Fibroblast of gingiva (primary cell): ENCODE measurements at regions not wholly inside any gene's neighbourhood (a gene's known extent, or its start where the extent isn't known, plus 50 kb on each side); places are given as distances from the start of the nearest gene placed in this dataset.

Source experiments
- DNase-seq: peaks from one replicate; pipeline ENCODE4 v3.0.0-alpha.2; 2011; ENCODE audit warnings: low read depth

DNA sequence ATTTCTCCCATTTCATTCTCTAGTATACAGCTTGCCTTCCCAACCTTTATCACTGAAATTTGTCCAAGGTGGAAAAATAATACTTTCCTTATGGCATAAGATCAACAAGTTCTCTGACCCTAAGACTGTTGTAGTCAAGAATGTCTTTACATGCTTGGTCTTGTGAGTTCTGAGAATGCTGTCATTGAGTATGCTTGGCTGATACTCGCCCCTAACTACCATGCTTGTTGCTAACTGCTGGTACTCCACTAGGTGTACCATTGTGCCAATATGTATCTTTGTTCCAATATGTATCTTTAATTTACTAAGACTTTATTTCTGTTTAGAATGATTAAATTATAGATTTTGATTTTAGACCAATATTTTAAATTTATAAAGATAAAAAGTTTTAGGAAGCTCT is 796.4 kb downstream of the PCDH7 start:
- no peak for DNase-seq

DNA sequence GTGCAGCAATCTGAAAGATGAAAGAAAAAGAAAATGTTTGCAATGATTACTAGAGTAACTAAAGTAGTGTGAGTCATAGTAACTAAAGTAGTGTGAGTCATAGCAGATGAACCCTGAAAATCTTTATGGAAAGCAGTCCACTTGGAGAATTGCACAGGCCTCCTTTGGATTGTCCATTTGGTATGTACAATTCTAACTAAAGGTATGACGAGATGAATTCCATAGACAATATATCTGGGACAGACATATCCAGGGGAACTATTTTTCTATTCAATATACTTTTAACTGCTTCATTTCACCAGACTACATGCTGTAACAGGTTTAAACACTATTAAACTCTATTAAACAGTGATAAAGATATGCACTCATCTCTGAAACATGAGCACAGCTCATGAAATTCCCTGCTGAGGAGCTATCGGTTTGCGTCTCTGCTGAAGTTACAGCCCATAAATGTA is 798.7 kb downstream of the PCDH7 start:
- peak; percentile 65 for DNase-seq

DNA sequence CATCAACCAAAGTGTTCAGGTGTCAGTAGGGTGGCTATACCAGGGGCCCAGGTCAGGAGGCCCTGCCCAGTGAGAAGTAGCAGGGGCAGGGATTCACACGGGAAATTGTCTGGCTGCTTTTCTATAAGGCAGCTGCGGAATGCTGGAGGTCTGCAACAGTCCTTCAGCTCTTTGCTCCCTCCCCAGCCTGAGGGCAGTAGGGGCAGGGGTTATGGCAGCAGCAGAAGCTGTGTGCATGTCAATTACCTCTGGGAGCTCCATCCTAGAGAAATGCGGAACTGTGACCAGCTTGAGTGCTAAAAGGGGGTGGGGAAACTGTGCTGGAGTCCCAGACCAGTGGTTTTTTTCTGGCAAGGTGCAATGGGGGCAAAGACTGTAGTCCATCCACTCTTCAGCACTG is 810.4 kb downstream of the PCDH7 start:
- DNase-seq: no peak

DNA sequence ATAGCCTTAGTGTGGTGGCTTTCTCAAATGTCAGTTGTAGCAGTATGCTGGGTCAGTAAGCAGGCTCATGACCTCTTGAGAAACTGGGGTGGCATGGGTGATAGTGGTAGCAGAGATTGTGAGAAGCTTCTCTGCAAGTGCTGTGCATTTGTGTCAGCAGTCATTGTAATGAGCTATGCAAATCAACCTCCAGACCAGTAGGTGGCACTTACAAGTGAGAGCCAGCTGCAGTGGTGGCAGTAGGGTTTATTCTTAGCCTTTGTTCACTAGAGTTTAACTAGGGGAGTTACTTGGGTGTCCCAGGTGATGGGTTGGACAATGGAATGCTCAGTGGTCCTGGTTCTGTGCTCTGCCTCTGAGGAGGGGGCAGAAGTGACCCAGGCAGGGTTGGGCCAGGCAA is 818.7 kb downstream of the PCDH7 start:
- DNase-seq: no peak

DNA sequence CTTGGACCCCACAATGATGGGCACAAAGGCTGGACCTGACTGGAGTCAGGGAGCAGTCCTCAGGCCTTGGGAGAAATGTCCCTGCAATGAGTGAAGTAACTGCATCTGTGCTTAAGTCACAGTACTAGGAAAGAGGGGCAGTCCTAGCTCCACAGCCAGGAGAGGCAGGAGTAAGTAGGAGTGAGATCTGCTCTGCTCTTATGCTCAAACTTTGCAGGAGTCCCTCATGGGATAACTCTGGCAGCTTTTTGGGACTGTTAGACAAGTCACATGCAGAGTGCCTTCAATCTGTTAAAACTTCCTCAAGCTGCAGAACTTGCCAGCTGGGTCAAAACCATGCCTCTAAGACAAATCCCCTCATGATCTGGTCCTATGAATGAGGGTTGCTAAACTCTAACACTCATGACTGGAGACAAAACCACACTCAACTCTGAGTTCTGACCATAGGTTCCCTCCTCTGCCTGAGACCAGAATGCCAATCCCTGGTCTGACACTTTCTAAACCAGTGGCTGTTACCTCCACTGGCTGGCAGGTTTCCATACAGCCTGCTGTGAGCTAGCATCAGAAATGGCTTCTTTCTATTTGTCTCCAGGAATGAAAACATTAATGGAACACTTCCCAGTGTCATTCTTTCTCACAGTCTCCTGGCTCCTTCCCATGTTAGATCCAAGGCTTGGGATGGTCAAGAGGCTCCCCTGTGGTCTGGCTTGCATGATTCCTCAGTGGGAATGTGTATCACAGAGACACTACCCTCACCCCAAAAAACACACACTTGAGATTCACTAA is 819.3 kb downstream of the PCDH7 start:
- DNase-seq: no peak

DNA sequence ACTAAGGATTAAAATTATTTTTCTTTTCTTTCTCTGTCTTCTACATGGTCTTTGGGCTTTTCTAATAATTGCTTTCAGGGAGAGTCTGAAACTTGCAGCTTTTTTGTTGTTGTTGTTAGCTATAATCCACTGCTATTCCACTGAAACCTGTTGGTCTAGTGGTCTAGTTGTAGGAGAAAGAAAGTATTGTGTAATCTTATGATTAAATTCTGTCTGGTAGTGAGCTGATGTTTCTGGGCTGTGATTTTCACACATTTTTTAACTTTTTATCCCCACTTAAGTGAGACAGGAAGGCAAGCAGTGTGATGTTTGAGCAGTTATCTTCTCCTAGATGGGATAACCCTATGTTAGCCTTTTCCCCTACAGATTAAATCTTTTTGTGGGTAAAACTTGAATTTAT is 825.2 kb downstream of the PCDH7 start:
- DNase-seq: no peak

DNA sequence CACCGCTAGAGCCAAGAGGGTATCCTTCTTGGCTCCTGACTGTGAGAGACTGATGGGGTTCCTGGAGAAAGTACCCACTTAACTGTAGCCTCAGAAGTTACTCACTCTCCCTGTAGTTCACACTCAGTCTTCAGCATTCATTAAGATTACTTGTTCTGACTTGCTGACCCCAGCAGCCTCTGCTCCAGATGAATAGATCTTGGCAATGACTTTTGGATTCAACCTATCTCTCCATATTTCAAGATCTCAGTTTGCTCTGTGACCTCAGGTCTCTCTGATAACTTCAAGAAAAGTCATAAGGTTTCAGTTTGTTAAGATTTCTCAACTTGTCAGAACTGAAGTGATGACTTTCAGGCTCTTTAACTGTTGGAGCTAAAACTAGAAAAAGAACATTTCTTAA is 825.6 kb downstream of the PCDH7 start:
- no peak for DNase-seq

DNA sequence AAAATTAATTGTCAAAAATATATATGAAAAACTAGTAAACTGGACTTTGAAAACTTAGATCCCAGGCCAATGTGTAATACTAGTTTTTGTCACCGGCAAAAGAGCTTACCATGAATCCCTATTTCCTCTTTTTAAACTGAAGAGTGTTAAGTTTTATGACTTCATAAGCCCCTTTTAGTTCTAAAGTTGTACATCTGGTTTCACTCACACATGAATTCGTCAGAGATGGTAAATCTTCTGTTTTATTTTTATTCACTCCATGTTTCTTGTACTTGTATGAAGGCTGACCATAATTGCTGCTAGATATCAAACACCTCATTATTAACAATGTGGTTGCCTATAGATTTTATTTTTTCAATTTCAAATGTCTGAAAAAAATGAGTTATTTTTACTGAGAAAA is 827.9 kb downstream of the PCDH7 start:
- no peak for DNase-seq

DNA sequence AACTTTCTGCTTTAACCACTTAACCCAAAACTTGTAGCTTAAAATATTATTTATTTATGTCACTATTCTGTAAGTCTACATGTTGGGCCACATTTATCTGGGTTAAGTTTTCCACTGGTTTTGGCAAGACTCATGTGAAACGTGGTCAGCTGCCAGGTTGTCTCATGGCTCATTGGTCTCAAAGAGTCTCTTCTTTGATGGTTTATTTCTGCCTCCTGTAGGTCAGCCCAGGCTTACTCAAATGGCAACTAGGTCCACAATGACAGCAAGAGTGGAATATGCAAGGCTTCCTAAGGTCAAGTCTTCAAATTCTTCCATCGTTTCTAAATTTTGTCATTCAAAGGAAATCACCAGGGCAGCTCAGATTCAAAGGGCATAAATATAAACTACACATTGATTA is 828.7 kb downstream of the PCDH7 start:
- no peak for DNase-seq

DNA sequence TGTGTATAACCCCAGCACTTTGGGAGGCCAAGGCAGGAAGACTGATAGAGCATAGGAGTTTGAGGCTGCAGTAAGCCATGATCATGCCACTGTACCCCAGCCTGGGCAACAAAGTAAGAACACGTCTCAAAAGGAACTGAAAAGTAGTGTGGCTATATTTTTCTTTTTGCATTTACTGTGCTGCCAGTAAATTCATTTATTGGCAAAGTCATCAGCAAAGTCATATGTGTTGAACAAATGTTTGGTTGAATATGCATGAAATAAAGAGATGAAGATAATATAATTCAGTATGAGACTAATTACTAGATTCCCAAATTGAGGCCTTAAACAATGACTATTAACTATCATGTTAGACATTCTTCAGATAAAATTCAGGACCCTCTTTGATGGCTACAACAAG is 829.1 kb downstream of the PCDH7 start:
- DNase-seq: no peak

DNA sequence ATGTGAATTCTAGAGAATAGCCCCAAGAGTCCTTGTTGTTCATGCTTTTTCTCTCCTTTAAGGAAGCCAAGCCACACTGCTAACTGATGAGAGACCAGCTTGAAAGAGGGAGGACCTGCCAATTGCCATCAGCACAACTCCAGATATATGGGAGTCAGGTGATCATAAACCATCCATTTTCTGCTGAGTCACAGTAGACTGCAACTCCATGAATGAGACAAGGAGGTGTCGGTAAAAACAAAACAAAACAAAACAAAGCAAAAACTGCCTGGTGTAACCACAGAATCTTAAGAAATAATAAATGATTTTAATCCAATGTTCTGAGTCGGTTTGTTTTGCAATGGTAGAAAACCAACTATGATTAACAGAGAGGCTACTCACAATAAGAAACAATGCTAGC is 837.3 kb downstream of the PCDH7 start:
- DNase-seq: peak; percentile 1

DNA sequence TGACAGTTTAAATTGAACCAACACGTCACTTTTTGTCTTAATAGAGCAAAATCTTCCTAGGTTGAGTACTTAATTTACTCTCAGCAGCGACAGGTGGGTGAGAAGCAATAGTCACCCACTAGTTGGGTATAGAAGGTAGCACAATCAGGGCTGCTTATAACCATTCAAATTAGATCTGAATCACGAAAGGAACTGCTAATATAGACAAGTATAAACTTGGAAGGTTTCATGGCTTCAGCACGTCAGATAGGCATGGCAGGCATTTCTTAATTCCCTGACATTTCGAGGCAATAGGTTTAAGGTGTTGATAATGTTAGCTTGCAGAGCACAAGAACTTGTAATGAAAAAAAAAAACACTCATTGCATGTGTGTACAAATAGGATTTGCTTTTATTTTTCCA is 853.4 kb downstream of the PCDH7 start:
- no peak for DNase-seq

DNA sequence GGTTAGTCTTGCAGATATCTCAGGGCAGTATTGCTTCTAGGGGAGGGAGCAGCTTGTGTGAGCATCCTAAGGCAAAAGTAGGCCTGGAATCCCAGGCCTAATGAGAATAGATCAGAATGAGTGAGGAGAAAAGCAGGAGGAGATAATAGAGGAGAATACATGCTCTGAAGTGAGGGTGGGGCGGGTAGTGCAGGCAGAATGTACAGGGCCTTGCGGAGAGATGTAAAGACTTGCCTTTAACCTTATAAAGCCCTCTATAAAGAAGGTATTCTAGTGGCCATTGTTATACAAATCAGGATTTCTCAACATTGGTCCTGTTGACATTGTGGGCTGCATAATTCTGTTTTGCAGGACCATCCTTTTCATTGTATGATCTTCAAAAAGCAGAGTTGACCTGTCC is 855.3 kb downstream of the PCDH7 start:
- DNase-seq: no peak

DNA sequence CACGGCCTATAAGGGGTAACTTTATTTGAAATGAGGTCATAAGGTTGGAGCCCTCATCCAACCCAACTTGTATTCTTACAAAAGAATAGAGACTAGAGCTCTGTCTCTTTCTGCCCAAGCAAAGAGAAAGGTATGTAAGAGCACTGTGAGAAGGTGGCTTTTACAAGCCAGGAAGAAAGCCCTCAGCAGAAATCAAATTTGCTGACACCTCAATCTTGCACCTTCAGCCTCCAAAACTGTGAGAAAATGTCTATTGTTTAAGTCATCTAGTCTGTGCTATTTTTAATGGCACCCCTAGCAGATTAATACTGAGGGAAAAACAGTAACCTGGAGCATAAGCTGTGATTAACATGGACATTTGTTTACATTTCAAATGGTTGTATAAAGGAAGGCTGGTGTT is 860.7 kb downstream of the PCDH7 start:
- DNase-seq: no peak

DNA sequence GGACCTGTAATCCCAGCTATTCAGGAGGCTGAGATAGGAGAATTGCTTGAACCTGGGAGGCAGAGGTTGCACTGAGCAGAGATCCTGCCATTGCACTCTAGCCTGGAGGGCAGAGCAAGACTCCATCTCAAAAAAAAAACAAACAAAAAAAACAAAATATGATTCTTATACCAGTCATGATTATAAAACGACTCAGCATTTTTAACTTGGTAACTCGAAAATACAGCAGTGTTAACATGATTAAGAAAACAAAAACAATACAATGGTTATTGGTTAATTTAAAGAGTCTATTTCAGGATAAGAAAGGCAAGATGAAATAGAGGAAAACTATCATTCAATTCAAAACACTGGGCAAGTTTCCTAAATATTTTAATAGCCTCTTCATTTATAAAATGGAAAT is 865.3 kb downstream of the PCDH7 start:
- DNase-seq: no peak

DNA sequence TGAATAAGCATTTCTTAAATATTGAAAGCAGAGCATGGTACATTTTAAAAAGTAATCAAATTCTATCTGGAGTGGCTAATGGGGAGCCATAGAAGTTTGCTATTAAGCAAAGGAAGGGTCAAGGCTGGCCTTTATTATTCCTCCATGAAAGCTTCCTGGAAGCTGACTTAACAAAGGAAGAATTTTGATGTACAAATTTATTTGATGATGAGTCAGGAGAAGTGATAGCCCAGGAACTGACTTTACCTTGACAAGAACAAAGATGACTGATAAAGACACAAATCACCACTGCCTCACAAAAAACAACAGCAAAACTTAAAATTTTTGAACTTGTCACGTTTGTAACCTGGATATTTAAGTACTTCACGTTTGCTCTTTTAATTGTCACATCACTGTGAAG is 872.1 kb downstream of the PCDH7 start:
- no peak for DNase-seq

DNA sequence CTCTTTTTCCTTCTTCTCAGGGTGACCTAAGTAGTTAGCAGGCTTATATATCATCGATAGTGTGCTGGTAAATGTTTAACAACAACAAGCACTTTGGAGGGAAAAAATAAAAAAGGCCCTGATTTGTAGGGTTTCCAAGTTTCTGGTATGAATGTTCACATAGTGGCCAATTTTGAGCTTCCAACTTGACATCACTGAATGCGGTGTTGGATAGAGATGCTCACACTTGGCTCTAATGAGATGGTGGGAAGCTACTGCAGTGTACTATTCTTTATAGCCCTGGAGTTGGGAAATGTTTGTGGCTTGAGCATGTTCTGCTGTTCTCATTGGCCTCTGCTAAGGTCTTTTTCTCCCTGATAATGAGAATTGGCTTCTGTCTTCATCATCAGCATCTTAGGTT is 875.3 kb downstream of the PCDH7 start:
- DNase-seq: no peak

DNA sequence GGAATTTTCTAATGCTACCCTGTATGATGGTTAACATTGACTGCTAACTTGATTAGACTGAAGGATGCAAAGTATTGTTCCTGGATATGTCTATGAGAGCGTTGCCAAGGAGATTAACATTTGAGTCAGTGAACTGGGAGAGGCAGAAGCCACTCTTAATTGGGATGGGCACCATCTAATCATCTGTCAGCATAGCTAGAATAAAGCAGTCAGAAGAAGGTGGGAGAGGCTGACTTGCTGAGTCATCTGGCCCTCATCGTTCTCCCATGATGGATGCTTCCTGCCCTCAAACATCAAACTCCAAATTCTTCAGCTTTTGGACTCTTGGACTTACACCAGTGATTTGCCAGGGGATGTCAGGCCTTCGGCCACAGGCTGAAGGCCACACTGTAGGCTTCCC is 878.5 kb downstream of the PCDH7 start:
- no peak for DNase-seq

DNA sequence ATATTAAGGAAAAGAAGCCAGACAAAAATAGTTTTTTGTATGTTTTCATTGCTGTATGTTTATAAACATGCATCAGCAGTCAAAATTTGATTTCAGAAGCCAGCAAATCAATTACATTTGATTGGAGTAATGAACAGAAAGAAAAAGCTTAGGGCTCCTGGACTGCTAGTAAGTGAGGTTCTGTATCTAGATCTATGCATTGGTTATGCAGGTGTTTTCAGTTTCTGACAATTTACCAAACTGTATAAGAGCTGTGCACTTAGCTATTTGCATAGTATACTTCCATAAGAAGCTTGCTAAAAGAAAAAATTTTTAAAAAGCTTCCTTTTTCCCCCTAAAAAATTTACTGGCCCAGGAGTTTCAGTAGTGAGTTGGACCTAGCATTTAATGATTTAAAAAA is 881.6 kb downstream of the PCDH7 start:
- no peak for DNase-seq

DNA sequence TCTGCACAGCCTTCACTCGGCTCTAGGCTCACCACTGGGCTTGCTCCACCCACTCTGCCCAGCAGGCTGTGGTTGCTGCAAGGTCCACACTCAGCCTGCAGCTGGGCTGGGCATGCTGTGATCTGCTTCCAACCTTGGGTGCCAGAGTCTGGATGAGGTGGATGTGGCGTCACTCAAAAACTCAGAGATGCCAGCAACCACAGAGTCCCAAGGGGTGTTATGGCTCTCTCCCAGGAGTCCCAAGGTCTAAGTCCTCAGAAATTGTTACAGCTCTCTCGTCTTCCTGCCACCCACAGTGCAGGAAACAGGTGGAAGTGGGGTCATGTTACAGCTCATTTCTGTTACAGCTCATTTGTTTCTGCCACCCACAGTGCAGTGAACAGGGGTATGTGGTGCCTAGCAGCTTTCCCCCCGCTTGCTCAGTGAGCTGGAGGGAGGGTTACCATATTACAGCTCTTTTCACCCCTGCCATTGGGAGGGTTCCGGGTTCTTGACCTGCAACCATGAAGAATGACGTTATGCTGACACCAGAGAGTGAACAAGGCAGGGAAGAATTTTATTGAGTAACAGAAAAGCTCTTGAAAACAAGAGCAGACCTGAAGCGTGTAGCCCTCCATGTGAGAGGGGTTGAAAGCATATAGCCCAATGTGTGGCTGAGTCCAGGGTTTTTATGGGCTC is 893.9 kb downstream of the PCDH7 start:
- DNase-seq: no peak

DNA sequence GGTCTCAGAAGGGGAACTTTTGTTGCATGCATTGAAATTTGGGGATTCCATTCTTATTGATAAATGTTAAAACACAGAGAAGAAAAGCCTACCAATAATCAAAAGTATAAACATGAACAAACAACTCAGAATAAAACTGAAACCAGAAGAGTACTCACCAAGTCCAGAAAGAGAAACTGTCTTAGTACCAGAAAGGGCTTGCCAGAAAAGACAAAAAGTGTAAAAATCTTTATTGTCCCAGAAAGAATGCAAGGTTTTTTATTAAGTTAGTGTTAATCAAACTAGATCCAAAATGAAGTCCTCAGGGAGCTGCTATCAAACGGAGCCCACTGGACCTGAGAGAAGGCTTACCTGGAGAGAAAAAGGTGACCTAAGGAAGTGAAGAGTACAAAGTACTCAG is 897.5 kb downstream of the PCDH7 start:
- no peak for DNase-seq

DNA sequence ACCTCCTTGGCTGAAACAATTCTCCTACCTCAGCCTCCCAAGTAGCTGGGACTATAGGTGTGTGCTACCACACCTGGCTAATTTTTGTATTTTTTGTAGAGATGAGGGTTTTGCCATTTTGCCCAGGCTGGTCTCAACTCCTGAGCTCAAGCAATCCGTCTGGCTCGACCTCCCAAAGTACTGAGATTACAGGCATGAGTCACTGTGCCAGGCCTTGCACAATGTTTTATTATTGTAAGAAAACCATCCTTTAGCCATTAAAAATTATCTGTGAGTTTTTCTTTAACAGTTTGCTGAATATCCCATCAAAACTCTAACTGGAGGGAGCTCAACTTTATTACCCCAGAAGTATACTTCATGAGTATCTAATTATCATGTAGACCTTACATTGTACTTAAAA is 900.3 kb downstream of the PCDH7 start:
- DNase-seq: peak; percentile 30

DNA sequence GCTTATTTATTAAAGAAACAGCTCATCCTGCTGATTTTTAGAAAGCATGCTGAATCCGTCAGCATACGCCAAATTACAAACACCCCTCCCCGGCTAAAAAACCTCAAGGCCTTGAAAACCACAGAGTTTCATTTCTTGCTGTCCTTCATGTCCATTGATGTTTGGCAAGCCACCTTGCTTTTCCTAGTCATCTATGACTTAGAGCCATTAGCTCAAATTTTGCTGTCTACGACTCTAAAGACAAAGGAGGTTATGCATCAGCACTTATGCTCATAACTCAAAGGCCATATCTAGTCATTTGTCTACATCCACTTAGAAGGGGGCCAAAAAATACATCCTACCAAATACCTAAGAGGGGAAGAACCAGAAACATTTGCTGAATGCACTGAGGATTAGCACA is 925.1 kb downstream of the PCDH7 start:
- DNase-seq: no peak

DNA sequence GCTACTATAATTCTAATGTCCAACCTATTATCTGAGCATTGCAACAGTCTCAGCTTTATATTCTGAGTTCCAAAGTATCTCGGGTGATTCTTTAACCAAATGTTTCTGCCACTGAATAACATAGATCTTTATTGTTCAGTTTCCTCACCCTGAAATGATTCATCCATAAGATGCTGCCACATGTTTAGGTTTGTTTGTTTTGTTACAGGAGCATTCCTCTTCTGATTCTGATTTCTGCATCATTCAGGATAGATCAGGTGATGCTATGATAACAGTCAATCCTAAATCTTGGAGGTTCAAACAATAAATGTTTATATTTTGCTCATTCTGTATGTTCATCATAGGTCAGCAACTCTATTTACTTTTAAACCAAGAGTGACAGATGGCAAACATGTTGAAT is 927.6 kb downstream of the PCDH7 start:
- no peak for DNase-seq
